Activated T-cell treated with anti-CD3 and anti-CD28 coated beads for 48 hours (primary cell): ENCODE measurements at regions not wholly inside any gene's neighbourhood (a gene's known extent, or its start where the extent isn't known, plus 50 kb on each side); places are given as distances from the start of the nearest gene placed in this dataset.
A peak's percentile ranks its signal among the peaks of the same experiment; 100 is the strongest.

Source experiments
- DNase-seq: peaks from one replicate; pipeline ENCODE4 v3.0.0-alpha.2; 2020; ENCODE audit warnings: low read depth

- DNase-seq, result no peak
Measured at GRCh38 chr9:86434039-86434726, 80.0 kb upstream of the TUT7 start.

DNA sequence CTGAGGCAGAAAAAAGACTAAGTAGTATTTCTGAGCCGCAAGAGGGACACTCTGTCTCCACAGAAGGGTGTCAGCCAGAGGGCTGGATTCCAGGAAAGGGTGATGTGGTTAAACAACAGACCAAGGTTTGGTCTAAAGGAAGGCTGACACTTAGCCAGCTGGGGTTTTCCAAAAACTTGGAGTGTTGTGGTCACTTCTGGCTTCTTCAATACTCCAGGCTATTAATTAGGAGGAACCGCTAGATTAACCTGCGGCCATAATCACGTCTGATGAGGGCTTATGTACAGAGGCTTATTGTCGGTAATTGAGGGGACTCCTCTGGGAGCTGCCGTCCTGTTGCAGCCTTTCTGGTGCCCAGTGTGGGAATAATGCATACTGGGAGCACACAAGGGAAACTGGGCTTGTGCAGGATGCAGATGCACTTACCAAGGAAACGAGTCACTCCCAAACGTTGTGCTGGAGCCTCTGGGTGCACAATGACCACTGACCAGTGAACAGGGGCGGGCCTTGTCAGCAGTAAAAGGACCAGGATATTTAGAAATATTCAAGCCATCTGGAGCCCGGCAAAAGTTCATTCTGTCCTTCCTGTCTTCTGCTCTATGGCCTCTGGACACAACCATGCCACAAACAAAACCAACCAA is 70.2 kb upstream of the TUT7 start:
- DNase-seq, result no peak

DNA sequence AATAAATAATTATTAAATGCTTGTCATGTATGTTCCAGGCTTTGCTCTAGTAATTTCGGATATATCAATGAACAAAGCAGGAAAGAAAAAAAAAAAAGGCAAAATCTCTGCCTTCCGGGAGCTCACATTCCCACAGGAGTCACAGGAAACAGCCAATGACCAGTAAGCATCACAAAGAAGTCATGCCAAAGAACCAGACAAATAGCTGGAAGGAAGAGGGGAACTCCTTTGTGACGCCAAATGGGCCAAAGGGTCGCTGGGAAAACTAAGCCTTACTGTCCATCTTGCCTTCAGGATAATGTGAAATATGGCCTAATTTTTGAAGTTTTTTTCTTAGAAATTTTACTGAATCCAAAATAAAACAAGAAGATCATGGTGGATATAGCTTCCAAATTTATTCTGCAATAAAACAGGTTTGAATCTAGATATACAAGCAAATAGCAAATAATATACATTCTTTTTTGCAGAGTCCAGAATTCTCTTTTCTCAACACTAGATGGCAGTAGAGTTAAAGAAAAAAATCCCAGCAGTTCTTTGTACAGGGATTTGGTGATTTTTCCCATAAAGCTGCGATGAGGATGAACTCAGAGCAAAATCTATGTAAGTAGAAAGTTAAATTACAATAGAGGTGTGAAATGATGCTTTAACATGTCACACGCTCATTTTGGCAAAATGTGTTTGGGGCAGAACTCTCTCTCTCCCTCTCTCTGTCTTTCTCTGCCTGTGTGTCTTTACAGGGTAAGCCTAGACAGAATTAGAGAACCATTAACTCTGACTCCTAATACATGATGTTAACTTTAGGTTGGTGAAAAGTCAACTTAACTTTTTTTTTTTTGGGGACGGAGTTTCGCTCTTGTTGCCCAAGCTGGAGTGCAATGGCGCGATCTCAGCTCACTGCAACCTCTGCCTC is 60.0 kb upstream of the TUT7 start:
- DNase-seq, result no peak

GRCh38 chr9:86410281-86410680 is 56.1 kb upstream of the TUT7 start:
- DNase-seq, result no peak

- DNase-seq, result no peak
Measured at GRCh38 chr9:86408121-86408520, 53.9 kb upstream of the TUT7 start.

DNA sequence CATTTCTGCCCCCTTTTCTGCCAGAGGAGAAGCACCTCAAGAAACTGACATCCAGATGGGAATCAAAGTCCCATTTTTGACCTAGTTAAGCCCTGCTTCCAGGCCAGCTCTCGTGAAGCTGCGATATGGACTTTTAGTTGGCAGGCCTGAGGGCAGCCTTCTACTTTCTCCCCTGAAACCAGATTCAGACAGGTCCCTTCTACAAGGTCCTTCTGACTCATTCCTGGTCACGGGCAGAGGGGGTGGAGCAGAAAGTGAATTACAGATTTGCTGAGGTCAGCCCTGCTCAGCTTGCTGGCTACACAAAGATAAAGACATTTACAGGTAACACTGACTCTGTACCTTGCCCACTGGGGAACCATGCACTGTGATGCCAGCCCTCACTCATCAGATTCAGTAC is 52.8 kb upstream of the TUT7 start:
- peak; percentile 7 for DNase-seq

GRCh38 chr9:86406366-86406765 is 52.2 kb upstream of the TUT7 start:
- DNase-seq, result no peak

- DNase-seq, result peak; percentile 11
Measured at GRCh38 chr9:86405926-86406325, 51.7 kb upstream of the TUT7 start.

GRCh38 chr9:86405086-86405491 is 50.9 kb upstream of the TUT7 start:
- DNase-seq, result no peak
